Effector memory CD8-positive, alpha-beta T cell (primary cell): ENCODE measurements at regions not wholly inside any gene's neighbourhood (a gene's known extent, or its start where the extent isn't known, plus 50 kb on each side); places are given as distances from the start of the nearest gene placed in this dataset.
"Not testable (repeated sequence)": the region's sequence is repeated elsewhere in the genome, so short reads cannot be mapped to it uniquely, and the experiment has no call there.

Experiments used
- ATAC-seq: fragments of 150-1000 bp; cut with Tn5 transposase; replicated peaks from 2 replicates; pipeline ENCODE4 v1.10.0; 2021; ENCODE audit warnings: mild to moderate bottlenecking, moderate library complexity
- DNase-seq, 3 experiments: peaks; one replicate each; pipeline ENCODE4 v3.0.0; 2021
- H3K27ac Mint-ChIP-seq, 2 donors: one replicate each; pipeline ENCODE4 v1.8.0; 2022; ENCODE audit warnings: mild to moderate bottlenecking in 2 of 2, mixed read lengths in 2 of 2, moderate library complexity in 2 of 2
- H3K27me3 Mint-ChIP-seq, 2 donors: one replicate each; pipeline ENCODE4 v1.8.0; 2022; ENCODE audit warnings: mixed read lengths in 2 of 2
- H3K36me3 Mint-ChIP-seq: one replicate; pipeline ENCODE4 v1.8.0; 2022; ENCODE audit warnings: mild to moderate bottlenecking, moderate library complexity, mixed read lengths; ENCODE audit not compliant: insufficient read depth
- H3K4me1 Mint-ChIP-seq, 2 donors: one replicate each; pipeline ENCODE4 v1.8.0; 2022; ENCODE audit warnings: low read depth in 2 of 2, mixed read lengths in 2 of 2
- H3K4me3 Mint-ChIP-seq, 2 donors: one replicate each; pipeline ENCODE4 v1.8.0; 2022; ENCODE audit warnings: mild to moderate bottlenecking in 2 of 2, mixed read lengths in 2 of 2, moderate library complexity in 2 of 2
- H3K9me3 Mint-ChIP-seq, 2 donors: one replicate each; pipeline ENCODE4 v1.8.0; 2022; ENCODE audit warnings: mixed read lengths in 2 of 2

DNA sequence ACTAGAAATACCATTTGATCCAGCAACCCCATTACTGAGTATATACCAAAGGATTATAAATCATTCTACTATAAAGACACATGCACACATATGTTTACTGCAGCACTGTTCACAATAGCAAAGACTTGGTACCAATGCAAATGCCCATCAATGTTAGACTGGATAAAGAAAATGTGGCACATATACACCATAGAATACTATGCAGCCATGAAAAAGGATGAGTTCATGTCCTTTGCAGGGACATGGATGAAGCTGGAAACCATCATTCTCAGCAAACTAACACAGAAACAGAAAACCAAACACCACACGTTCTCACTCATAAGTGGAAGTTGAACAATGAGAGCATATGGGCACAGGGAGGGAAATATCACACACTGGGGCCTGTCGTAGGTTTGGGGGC lies 106.0 kb downstream of the SPATA18 start:
- not testable (repeated sequence) for DNase-seq, H3K36me3 Mint-ChIP-seq, ATAC-seq, H3K27me3 Mint-ChIP-seq, H3K4me1 Mint-ChIP-seq, H3K27ac Mint-ChIP-seq, H3K4me3 Mint-ChIP-seq
- H3K9me3 Mint-ChIP-seq: peaks cover 10 to 21% of the 10 kb centered on the region in 2 donors

DNA sequence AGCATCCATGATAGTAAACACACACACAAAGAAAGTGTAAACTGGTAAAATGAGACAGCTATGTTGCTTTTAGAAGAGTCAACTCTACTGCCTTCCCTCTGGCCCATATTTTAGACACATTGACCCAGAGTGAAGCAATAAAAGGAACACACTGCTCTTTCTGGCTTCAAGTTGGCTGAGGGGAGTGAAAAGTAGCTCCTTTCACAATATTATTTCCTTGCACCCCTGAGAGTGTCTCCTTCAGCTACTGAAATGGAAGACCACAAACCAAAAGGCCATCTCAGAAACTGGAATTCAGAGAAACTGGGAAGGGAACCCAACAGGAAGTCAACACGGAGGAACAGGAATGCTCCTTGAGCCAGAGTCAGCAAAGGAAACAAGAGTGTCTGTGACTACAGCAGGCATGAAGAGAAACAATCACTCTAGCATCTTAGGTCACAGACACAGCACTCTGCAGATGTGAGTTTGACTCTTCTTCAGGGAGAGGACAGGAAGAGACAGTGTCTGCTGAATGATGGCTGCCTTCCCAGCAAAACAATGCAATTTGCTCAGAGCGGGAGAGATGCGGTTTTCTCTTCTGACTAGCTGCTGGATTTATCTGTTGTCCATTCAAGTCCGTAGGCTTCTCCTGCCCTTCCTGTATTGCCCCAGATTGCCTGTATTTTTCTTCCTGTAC lies 106.7 kb downstream of the SPATA18 start:
- Mint-ChIP-seq H3K4me1 (no peaks in the 10 kb centered on the region), H3K27ac (no peak overlapping the region), H3K9me3 (peaks cover 10 to 28% of the 10 kb centered on the region in 2 donors), H3K4me3 (no peak overlapping the region), H3K27me3 (no peaks in the 10 kb centered on the region), H3K36me3 (no peaks in the 10 kb centered on the region)
- DNase-seq (no peak), ATAC-seq (no peak)

DNA sequence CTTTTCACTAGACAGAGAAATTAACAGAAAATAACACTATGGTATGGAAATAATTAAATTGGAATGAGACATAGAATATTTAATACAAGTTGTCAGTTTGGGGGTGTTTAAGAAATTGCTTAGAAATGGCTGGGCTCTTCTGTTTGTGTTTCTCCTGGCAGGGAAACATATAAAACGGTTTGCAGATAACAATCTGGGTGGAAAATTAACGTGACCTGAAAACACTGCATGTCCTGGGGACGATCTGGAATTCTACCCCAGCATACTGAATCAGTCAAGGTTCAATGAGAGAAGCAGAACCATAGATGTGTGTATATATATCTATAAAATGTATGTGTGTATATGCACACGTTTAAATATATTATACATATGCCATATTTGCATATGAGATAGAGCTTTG lies 109.8 kb downstream of the SPATA18 start:
- peaks cover 10 to 21% of the 10 kb centered on the region in 2 donors for H3K9me3 Mint-ChIP-seq
- H3K27ac Mint-ChIP-seq: no peak overlapping the region
- ATAC-seq: no peak
- no peak overlapping the region for H3K4me3 Mint-ChIP-seq
- no peaks in the 10 kb centered on the region for H3K36me3 Mint-ChIP-seq
- no peak for DNase-seq
- no peaks in the 10 kb centered on the region for H3K27me3 Mint-ChIP-seq
- no peaks in the 10 kb centered on the region for H3K4me1 Mint-ChIP-seq

DNA sequence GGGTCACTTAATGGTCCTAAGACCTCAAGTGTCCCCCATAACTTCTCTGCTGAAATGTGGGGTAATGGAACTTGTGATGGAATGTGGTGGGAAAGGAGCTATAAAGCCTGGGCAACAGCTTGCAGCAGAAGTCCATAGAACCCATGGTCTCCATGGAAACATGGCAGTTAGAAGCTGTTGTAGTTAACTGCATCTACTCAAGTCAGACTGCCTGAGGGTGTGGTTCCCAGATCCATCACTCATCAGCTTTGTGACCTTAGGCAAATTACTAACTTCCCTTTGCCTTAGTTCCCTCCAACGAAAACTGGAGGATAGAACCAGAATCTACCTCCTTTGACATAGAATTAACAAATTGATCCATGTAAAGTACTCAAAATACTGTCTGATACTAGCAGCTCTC lies 113.0 kb downstream of the SPATA18 start:
- no peak overlapping the region for H3K27ac Mint-ChIP-seq
- H3K36me3 Mint-ChIP-seq: no peaks in the 10 kb centered on the region

DNA sequence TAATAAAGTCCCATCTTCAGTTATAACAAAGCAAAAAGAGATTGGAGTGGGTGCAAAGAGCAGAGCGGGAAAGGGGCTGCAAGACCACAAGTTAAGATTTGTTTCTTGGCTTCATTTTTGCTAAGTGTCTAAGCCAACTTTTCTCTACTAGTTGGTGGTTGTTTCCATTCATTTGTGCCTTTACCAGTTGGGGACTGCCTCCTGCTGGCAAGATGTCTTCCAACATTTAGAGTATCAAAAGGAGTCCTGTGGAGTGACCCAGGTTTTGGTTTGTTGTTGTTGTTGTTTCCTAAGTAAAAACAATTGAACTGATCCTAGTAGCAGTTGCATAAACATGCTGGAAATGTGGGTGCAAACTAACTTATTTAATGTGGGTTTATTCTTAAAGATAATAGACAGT lies 121.1 kb downstream of the SPATA18 start:
- Mint-ChIP-seq H3K36me3 (no peaks in the 10 kb centered on the region), H3K27me3 (no peaks in the 10 kb centered on the region), H3K9me3 (peaks cover 1 to 7% of the 10 kb centered on the region in 2 donors), H3K4me1 (no peaks in the 10 kb centered on the region), H3K27ac (no peak overlapping the region), H3K4me3 (no peak overlapping the region)
- no peak for ATAC-seq
- no peak for DNase-seq

More for the DNA sequence above, 113.0 kb downstream of the SPATA18 start:
- Mint-ChIP-seq H3K27me3 (no peaks in the 10 kb centered on the region), H3K9me3 (peaks cover 5 to 29% of the 10 kb centered on the region in 2 donors), H3K4me1 (no peaks in the 10 kb centered on the region), H3K4me3 (no peak overlapping the region)
- ATAC-seq (no peak), DNase-seq (no peak)

DNA sequence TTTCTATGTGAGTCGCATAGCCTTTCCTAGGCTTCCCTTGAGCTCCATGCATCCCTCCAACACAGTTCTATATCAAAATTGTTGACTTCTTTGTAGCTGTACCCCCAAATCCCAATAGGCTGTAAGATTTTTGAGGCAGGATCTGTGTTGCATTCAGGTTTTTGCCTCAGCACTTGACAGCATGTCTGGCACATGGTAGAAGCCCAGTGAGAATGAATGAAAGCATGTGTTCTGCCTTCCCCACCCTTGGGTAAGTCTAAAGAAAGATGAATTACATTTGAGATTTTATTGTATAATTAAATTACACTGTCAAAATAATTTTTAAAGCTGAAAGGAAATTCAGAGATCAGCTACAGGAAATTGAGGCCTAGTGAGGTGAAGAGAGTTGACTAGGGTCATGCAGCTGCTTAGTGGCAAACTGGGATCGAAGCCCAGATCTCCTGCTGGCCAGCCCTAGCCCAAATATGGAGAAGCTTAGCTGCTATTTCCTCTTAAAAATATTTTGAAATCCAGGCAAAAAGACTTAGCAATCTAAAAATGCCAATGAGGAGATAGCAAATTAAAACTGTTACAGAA lies 122.5 kb downstream of the SPATA18 start:
- Mint-ChIP-seq H3K4me3 (no peak overlapping the region), H3K9me3 (peaks cover 0 to 1% of the 10 kb centered on the region in 2 donors), H3K27me3 (no peaks in the 10 kb centered on the region), H3K36me3 (no peaks in the 10 kb centered on the region), H3K4me1 (no peaks in the 10 kb centered on the region), H3K27ac (no peak overlapping the region)
- DNase-seq: no peak
- ATAC-seq: no peak

DNA sequence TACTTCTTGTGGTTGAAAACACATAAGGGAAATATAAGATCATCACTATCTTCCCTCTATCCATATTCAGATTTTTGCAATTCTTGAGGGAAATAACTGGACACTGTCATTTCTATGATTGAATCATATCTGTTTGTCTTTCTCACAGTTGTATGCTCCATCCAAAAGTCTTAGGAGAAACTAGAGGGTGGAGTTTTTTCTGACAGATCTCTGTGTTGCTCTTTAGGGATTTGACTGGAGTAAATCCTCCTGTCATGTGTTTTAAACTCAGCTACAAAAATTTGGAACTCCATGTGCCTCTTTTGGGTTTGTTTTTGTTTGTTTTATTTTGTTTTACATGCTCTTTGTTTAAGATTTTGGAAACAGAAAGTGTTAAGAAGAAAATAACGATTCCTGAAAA lies 136.5 kb downstream of the SPATA18 start:
- no peak overlapping the region for H3K4me3 Mint-ChIP-seq
- H3K27me3 Mint-ChIP-seq: no peaks in the 10 kb centered on the region
- ATAC-seq (no peak), DNase-seq (no peak)
- H3K4me1 Mint-ChIP-seq: no peaks in the 10 kb centered on the region
- H3K9me3 Mint-ChIP-seq: peaks cover 0 to 8% of the 10 kb centered on the region in 2 donors
- no peaks in the 10 kb centered on the region for H3K36me3 Mint-ChIP-seq
- no peak overlapping the region for H3K27ac Mint-ChIP-seq

DNA sequence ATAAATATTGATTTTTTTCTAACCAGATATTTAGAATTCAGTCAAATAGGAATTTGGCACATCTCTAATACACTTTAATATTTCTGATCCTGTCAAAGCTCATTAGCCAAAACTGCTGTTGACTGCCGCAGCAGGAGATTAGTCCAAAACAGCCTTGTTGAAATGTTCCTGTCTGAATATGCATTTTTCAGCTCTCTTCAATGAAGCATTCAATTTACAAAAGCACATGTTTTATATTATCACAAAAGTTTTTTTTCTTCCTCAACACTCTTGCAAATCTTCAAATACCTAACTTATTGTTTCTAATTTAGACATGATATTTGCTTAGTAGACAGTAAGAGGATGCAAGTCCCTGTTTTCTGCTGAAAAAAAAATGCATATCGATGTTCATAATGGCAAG lies 140.9 kb downstream of the SPATA18 start:
- Mint-ChIP-seq H3K9me3 (peaks cover 0 to 5% of the 10 kb centered on the region in 2 donors), H3K36me3 (no peaks in the 10 kb centered on the region), H3K27ac (no peak overlapping the region), H3K27me3 (no peaks in the 10 kb centered on the region), H3K4me1 (no peaks in the 10 kb centered on the region), H3K4me3 (no peak overlapping the region)
- ATAC-seq (no peak), DNase-seq (no peak)

DNA sequence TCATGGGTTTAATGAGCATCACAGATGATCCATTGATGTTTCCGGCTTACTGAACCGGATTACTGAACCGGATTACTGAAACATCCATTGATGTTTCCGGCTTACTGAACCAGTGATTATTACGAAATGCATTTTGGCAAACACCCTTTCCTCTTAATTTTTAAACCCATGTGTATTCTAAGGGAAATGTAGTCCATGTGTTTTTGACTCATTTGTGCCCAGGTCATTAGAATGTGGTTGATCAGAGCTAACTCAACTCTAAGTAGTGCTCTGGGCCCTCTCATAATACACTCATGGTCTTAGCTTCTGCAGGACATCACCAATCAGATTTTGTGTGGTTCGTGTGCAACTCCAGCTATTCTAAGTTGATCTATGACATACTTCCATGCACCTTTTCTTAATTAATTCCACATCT lies 141.6 kb downstream of the SPATA18 start:
- no peaks in the 10 kb centered on the region for H3K27me3 Mint-ChIP-seq
- no peaks in the 10 kb centered on the region for H3K36me3 Mint-ChIP-seq
- DNase-seq: no peak
- no peak overlapping the region for H3K4me3 Mint-ChIP-seq
- H3K27ac Mint-ChIP-seq: no peak overlapping the region
- peaks cover 0 to 5% of the 10 kb centered on the region in 2 donors for H3K9me3 Mint-ChIP-seq
- ATAC-seq: no peak
- no peaks in the 10 kb centered on the region for H3K4me1 Mint-ChIP-seq

DNA sequence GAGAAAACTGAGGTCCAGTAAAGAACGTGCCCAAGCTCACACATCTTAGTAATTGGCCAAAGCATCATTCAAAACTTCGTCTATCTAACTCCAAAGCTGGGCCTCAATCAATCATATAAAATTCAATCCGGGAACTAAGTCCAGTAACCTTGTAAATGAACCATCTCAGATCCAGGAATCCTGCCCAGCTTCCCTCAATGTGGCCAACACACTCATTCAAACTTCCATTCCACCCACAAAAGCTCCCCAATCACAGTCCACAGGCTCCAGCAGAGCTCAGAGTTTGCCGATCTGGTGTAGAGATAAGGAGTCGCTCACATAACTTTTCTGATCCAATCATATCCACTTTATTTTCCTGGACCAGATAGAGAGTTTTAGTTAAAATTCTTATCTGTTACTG lies 144.8 kb downstream of the SPATA18 start:
- no peaks in the 10 kb centered on the region for H3K4me1 Mint-ChIP-seq
- ATAC-seq (no peak), DNase-seq (no peak)
- H3K27ac Mint-ChIP-seq: no peak overlapping the region
- no peaks in the 10 kb centered on the region for H3K36me3 Mint-ChIP-seq
- no peaks in the 10 kb centered on the region for H3K27me3 Mint-ChIP-seq
- peaks cover 0 to 5% of the 10 kb centered on the region in 2 donors for H3K9me3 Mint-ChIP-seq
- no peak overlapping the region for H3K4me3 Mint-ChIP-seq

DNA sequence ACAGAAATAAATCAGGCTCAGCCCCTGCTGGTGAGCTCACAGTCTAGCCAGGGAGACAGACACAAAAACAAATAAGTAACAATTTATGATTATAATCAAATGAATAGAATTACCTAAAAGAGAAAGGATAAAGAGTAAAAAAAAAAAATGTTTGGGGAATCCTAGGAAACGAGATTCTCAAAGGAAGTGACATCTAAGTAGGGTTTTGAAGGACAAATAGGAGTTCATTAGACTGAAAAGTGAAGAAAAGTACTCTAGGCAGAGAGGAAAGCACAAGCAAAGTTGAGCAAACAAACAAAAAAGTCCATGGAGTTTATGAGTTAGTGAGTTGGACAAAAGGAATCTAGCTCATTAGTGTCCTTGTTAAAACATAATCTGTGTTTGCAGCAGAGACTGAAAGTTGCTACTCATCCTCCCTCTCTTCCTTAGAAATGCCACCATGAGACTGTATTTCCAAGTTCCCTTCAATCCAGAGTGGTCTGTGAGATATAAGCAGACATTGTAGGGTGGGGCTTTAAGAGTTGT lies 145.6 kb downstream of the SPATA18 start:
- Mint-ChIP-seq H3K4me3 (no peak overlapping the region), H3K27ac (no peak overlapping the region), H3K4me1 (no peaks in the 10 kb centered on the region), H3K9me3 (peaks cover 0 to 5% of the 10 kb centered on the region in 2 donors), H3K27me3 (no peaks in the 10 kb centered on the region), H3K36me3 (no peaks in the 10 kb centered on the region)
- DNase-seq (no peak), ATAC-seq (no peak)

DNA sequence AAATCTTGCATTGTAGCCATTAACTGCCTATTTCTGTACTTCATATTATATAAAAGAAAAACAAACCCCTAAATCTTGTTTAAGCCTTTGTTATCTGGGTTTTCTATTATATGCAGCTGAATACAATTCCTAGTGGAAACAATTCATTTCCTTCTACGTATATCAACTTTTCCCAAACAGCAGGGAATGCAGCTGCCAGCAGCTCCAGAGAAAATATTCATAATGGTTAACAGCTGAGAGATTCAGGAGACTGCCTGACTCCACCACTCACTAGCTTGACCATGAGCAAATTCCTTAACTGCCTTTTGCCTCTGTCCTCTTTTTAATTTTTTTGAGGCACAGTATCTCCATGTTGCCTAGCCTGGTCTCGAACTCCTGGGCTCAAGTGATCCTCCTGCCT lies 146.2 kb downstream of the SPATA18 start:
- Mint-ChIP-seq H3K9me3 (peaks cover 0 to 5% of the 10 kb centered on the region in 2 donors), H3K36me3 (no peaks in the 10 kb centered on the region), H3K27me3 (no peaks in the 10 kb centered on the region), H3K4me1 (no peaks in the 10 kb centered on the region), H3K4me3 (no peak overlapping the region), H3K27ac (no peak overlapping the region)
- DNase-seq: no peak
- ATAC-seq: no peak

DNA sequence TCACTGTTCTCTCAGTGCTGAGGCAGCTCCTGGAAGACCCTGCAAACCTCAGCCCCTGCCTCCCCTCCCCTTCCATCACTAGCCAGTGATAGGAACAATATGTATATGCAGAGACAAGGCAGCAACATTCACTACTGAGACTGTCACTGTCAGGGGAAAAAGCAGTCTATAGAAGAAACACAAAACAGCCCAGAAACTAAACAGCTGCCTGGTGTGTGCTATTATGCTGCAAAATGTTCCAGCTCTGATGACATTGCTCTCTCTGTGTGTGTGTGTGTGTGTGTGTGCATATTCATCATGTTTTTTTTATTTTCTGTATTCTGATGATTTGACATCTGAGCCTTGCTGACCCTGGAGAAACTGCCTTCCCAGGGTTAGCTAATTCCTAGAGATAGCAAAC lies 147.2 kb downstream of the SPATA18 start:
- no peak overlapping the region for H3K27ac Mint-ChIP-seq
- DNase-seq: no peak
- peaks cover 0 to 5% of the 10 kb centered on the region in 2 donors for H3K9me3 Mint-ChIP-seq
- no peak for ATAC-seq
- H3K4me3 Mint-ChIP-seq: no peak overlapping the region
- H3K4me1 Mint-ChIP-seq: no peaks in the 10 kb centered on the region
- H3K36me3 Mint-ChIP-seq: no peaks in the 10 kb centered on the region
- no peaks in the 10 kb centered on the region for H3K27me3 Mint-ChIP-seq

DNA sequence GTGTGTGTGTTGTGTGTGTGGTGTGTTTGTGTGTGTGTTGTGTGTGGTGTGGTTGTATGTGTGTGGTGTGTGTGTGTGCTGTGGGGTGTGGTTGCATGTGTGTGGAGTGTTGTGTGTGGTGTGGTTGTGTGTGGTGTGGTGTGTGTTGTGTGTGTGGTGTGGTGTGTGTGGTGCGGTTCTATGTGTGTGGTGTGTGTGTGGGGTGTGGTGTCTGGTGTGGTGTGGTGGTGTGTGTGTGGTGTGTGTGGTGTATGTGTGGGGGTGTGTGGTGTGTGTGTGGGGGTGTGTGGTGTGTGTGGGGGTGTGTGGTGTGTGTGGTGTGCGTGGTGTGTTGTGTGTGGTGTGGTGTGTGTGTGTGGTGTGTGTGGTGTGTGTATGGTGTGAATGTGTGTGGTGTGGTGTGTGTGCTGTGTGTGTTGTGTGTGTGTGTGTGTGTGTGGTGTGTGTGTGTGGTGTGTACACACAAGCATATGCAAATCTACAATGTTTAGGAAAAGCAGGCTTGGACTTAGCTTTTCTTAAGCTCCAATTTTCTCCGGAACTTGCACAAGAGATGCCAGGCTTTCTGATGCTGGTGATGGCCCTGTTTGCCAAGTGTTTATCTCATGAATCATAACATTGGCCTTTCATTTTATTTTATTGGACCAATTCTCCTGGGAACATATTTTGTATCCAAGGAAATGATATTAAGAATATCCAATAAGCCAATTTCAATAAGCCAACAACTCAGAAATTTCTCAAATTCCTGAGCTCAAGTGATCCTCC lies 148.7 kb downstream of the SPATA18 start:
- peak overlapping the region in 1 of 2 donors; percentile 45 for H3K27ac Mint-ChIP-seq
- ATAC-seq: no peak
- no peaks in the 10 kb centered on the region for H3K27me3 Mint-ChIP-seq
- no peak overlapping the region for H3K4me3 Mint-ChIP-seq
- no peak for DNase-seq
- peaks cover 0 to 7% of the 10 kb centered on the region in 2 donors for H3K9me3 Mint-ChIP-seq
- H3K4me1 Mint-ChIP-seq: no peaks in the 10 kb centered on the region
- no peaks in the 10 kb centered on the region for H3K36me3 Mint-ChIP-seq
